K562 (cell line): ENCODE measurements at regions not wholly inside any gene's neighbourhood (a gene's known extent, or its start where the extent isn't known, plus 50 kb on each side); places are given as distances from the start of the nearest gene placed in this dataset.

Experiments used
- ATAC-seq: fragments of 200-7000 bp; cut with Tn5 transposase; 3 replicates; pipeline ENCODE4 v1.9.1; 2020; ENCODE audit warnings: moderate library complexity
- BruUV-seq: library from RNA; stranded (reverse); fragments of 400-500 nt; replicated peaks from 2 replicates; lab custom pipeline; 2021; lab: Mats Ljungman, UMichigan
- CTCF ChIA-PET: fragments of 300-600 bp; formaldehyde crosslinking; extraction: SDS; loops from one replicate; lab custom pipeline; 2021; ENCODE audit warnings: low intra/inter-chr PET ratio; lab: Yijun Ruan, JAX
- POLR2A ChIA-PET: fragments of 300-600, 350-650 bp; sonication (Branson Sonifier 250); formaldehyde crosslinking; extraction: SDS; loops from one replicate; lab custom pipeline; 2021; ENCODE audit warnings: antibody characterized with exemption, inconsistent platforms; lab: Yijun Ruan, JAX
- DNase-seq, 4 experiments: peaks; one replicate each; pipeline versions ENCODE4 v3.0.0 to v3.0.0-alpha.2; 2011 to 2018; ENCODE audit warnings: low spot score in 3 of 4, mixed read lengths in 3 of 4; ENCODE audit errors: extremely low read depth in 1 of 4
- FAIRE-seq: peaks from 2 replicates; lab custom pipeline; 2011; peaks lifted over from hg19 to GRCh38; lab: Jason Lieb, UNC
- H2AFZ ChIP-seq: 2 replicates; pipeline ENCODE4 v1.6.0; 2011; ENCODE audit warnings: low read depth, low read length, control low read depth, inconsistent platforms
- H3K27ac ChIP-seq: fragments of 200-600 bp; 3 replicates; pipeline ENCODE4 v1.8.0; 2011; ENCODE audit warnings: low read depth, mild to moderate bottlenecking, control low read depth, inconsistent platforms, low read length, moderate library complexity, mixed read lengths; ENCODE audit errors: extremely low read depth
- H3K27me3 ChIP-seq, 2 experiments: fragments of 300-600 bp in 1 of 2; 2 replicates in 1 of 2; 3 replicates in 1 of 2; pipeline versions ENCODE4 v1.6.0 to v1.8.0; 2011; ENCODE audit warnings: inconsistent platforms in 2 of 2, low read length in 2 of 2, mild to moderate bottlenecking in 1 of 2, mixed read lengths in 1 of 2, moderate library complexity in 1 of 2; ENCODE audit not compliant: control insufficient read depth in 2 of 2, insufficient read depth in 2 of 2
- H3K36me3 ChIP-seq: fragments of 300-600 bp; 3 replicates; pipeline ENCODE4 v1.8.0; 2011; ENCODE audit warnings: mild to moderate bottlenecking, low read length, inconsistent platforms; ENCODE audit not compliant: control insufficient read depth, insufficient read depth
- H3K4me1 ChIP-seq, 2 experiments: fragments of 200-600 bp in 1 of 2; replicated peaks in 1 of 2; 2 replicates in 1 of 2; 3 replicates in 1 of 2; pipeline versions ENCODE4 v1.5.1 to v1.8.0; 2011; ENCODE audit warnings: inconsistent platforms in 2 of 2, low read length in 2 of 2, mild to moderate bottlenecking in 1 of 2, mixed read lengths in 1 of 2, moderate library complexity in 1 of 2; ENCODE audit not compliant: control insufficient read depth in 2 of 2, insufficient read depth in 2 of 2
- H3K4me2 ChIP-seq: 2 replicates; pipeline ENCODE4 v1.6.1; 2011; ENCODE audit warnings: low read length, control low read depth, inconsistent platforms, mixed read lengths; ENCODE audit not compliant: insufficient read depth
- H3K4me3 ChIP-seq: fragments of 200-600 bp; sonication (generic), shearing (Covaris generic); 2 replicates; pipeline ENCODE4 v1.5.1; 2016; ENCODE audit warnings: control low read depth, inconsistent platforms
- H3K79me2 ChIP-seq: fragments of 200-600 bp; 3 replicates; pipeline ENCODE4 v1.8.0; 2011; ENCODE audit warnings: low read length, inconsistent platforms; ENCODE audit not compliant: control insufficient read depth, insufficient read depth
- H3K9ac ChIP-seq, 2 experiments: 2 replicates each; pipeline versions ENCODE4 v1.6.0 to v1.6.1; 2011; ENCODE audit warnings: low read depth in 2 of 2, low read length in 2 of 2, control low read depth in 1 of 2, inconsistent platforms in 1 of 2, mild to moderate bottlenecking in 1 of 2, mixed read lengths in 1 of 2; ENCODE audit not compliant: insufficient read depth in 1 of 2
- H3K9me1 ChIP-seq: one replicate; pipeline ENCODE4 v1.6.0; 2011; ENCODE audit warnings: inconsistent platforms, mild to moderate bottlenecking, low read length, moderate library complexity; ENCODE audit not compliant: control insufficient read depth, insufficient read depth
- H3K9me3 ChIP-seq: replicated peaks from 2 replicates; pipeline ENCODE4 v1.5.1; 2011; ENCODE audit warnings: low read depth, low read length, inconsistent platforms; ENCODE audit not compliant: control insufficient read depth, insufficient read depth
- H4K20me1 ChIP-seq: replicated peaks from 2 replicates; pipeline ENCODE4 v1.6.1; 2011; ENCODE audit warnings: low read length, inconsistent platforms, mixed read lengths; ENCODE audit not compliant: control insufficient read depth, insufficient read depth
- ATF6 ChIP-seq: sonication (generic); formaldehyde crosslinking; IDR thresholded peaks from 2 replicates; pipeline ENCODE4 v1.4.0; 2020; ENCODE audit warnings: mild to moderate bottlenecking, missing genetic modification reagents
- CEBPZ ChIP-seq: fragments of 150-350 bp; IDR thresholded peaks from 2 replicates; pipeline ENCODE4 v1.6.1; 2014; ENCODE audit warnings: low read depth, mild to moderate bottlenecking, low read length, borderline replicate concordance
- HDAC2 ChIP-seq: fragments of 450-650 bp; IDR thresholded peaks from 2 replicates; pipeline ENCODE4 v1.6.1; 2016; ENCODE audit warnings: mild to moderate bottlenecking
- NONO ChIP-seq, 2 experiments: fragments of 200-400 bp in 1 of 2; fragments of 450-650 bp in 1 of 2; formaldehyde crosslinking in 1 of 2; IDR thresholded peaks; 2 replicates each; pipeline ENCODE4 v1.6.1; 2017; ENCODE audit warnings: low read depth in 2 of 2, mild to moderate bottlenecking in 2 of 2, moderate library complexity in 2 of 2, low read length in 1 of 2
- SP2 ChIP-seq: IDR thresholded peaks from 2 replicates; pipeline ENCODE4 v1.6.1; 2011; ENCODE audit warnings: mild to moderate bottlenecking, low read depth, low read length, moderate library complexity; ENCODE audit not compliant: poor library complexity, severe bottlenecking; ENCODE audit errors: extremely low read depth
- ZBTB43 ChIP-seq: sonication (generic); formaldehyde crosslinking; IDR thresholded peaks from 2 replicates; pipeline ENCODE4 v1.8.0; 2023; ENCODE audit warnings: mild to moderate bottlenecking, missing genetic modification reagents
- ZBTB5 ChIP-seq: fragments of 450-650 bp; IDR thresholded peaks from 2 replicates; pipeline ENCODE4 v1.6.1; 2017; ENCODE audit warnings: antibody characterized with exemption
- ZNF57 ChIP-seq: fragments of 450-650 bp; formaldehyde crosslinking; IDR thresholded peaks from 2 replicates; pipeline ENCODE4 v1.4.0; 2020; ENCODE audit warnings: mild to moderate bottlenecking, moderate library complexity
- ZZZ3 ChIP-seq: fragments of 450-650 bp; IDR thresholded peaks from 2 replicates; pipeline ENCODE4 v1.6.1; 2016; ENCODE audit warnings: antibody characterized with exemption, mild to moderate bottlenecking, moderate library complexity
- WGBS: fragments of 100-300 bp; shearing (Covaris generic); methylation state at CpG from one replicate; pipeline ENCODE4 v1.1.6; 2016; ENCODE audit warnings: low coverage, mixed read lengths; ENCODE audit not compliant: insufficient coverage; ENCODE audit errors: missing lambda C conversion rate; 5-methylcytosine and 5-hydroxymethylcytosine counted together
- in situ Hi-C: fragments of 300-500 bp; cut with MboI; formaldehyde crosslinking; loops from 4 replicates; pipeline ENCODE4 v1.15.0; 2018; ENCODE audit warnings: inconsistent platforms, mixed read lengths
- intact Hi-C: fragments of 100-400 bp; cut with micrococcal nuclease; formaldehyde crosslinking; loops from 2 replicates; pipeline ENCODE4 v1.14.2; 2022

- TF ChIP-seq ATF6 (CRISPR knock-in tag) (no peak), NONO (IDR thresholded peaks at IDR 0.05; ENCODE audit: low read depth in 2 of 2, low read length in 1 of 2) (no peak), ZZZ3 (no peak), ZBTB43 (CRISPR knock-in tag) (no peak), HDAC2 (no peak), SP2 (no peak)
Measured at GRCh38 chr6:155853011-155853410, 397.4 kb upstream of the NOX3 start (continued).

- ATAC-seq: no peak
- FAIRE-seq: no peak
- no peaks in the 10 kb centered on the region for H4K20me1 ChIP-seq
- H3K9me1 ChIP-seq: no peaks in the 10 kb centered on the region
- no peaks in the 10 kb centered on the region for H3K27me3 ChIP-seq
- no peak overlapping the region for H3K27ac ChIP-seq
- H2AFZ ChIP-seq: no peak overlapping the region
- no peaks in the 10 kb centered on the region for H3K79me2 ChIP-seq
- H3K9ac ChIP-seq: no peak overlapping the region
- POLR2A ChIA-PET: interaction anchor here (0.6 kb wide), 1 partner anchor 591 kb away, joined by 3 read pairs; no protein-coding TSS in a partner anchor
- no peaks in the 10 kb centered on the region for H3K4me1 ChIP-seq
- CTCF ChIA-PET: no interaction called here
- H3K4me3 ChIP-seq: no peak overlapping the region
- WGBS: 0% methylated on average over 5 of the region's 5 CpGs
- no peak for TF ChIP-seq ZBTB5
- TF ChIP-seq ZNF57: no peak
- TF ChIP-seq CEBPZ: no peak
- TF ChIP-seq, all 486 proteins: peak for 0
- in situ Hi-C loops: no loop called here
- DNase-seq: no peak
- Histone ChIP-seq H3K9me3 (no peaks in the 10 kb centered on the region), H3K4me2 (no peak overlapping the region), H3K36me3 (no peaks in the 10 kb centered on the region)
- BruUV-seq: no TSS peak
- intact Hi-C loops: no loop called here
Measured at GRCh38 chr6:155850408-155850841, 394.8 kb upstream of the NOX3 start.
